IPS-18a (cell line): ENCODE measurements at regions not wholly inside any gene's neighbourhood (a gene's known extent, or its start where the extent isn't known, plus 50 kb on each side); places are given as distances from the start of the nearest gene placed in this dataset.
"Not testable (repeated sequence)": the region's sequence is repeated elsewhere in the genome, so short reads cannot be mapped to it uniquely, and the experiment has no call there.

Experiments used
- H3K27ac ChIP-seq: one replicate; pipeline ENCODE4 v1.5.1; 2013; ENCODE audit warnings: low read length
- H3K27me3 ChIP-seq: one replicate; pipeline ENCODE4 v1.6.1; 2013; ENCODE audit warnings: mild to moderate bottlenecking, low read length; ENCODE audit not compliant: control insufficient read depth, insufficient read depth
- H3K36me3 ChIP-seq: one replicate; pipeline ENCODE4 v1.6.1; 2013; ENCODE audit warnings: low read depth, low read length; ENCODE audit not compliant: control insufficient read depth
- H3K4me1 ChIP-seq: one replicate; pipeline ENCODE4 v1.6.1; 2013; ENCODE audit warnings: low read depth, low read length; ENCODE audit not compliant: control insufficient read depth
- H3K4me3 ChIP-seq: one replicate; pipeline ENCODE4 v1.5.1; 2013; ENCODE audit warnings: low read length
- H3K9ac ChIP-seq: one replicate; pipeline ENCODE4 v1.6.1; 2013; ENCODE audit warnings: mild to moderate bottlenecking, low read length, moderate library complexity
- H3K9me3 ChIP-seq: one replicate; pipeline ENCODE4 v1.6.1; 2013; ENCODE audit warnings: low read depth, low read length; ENCODE audit not compliant: control insufficient read depth

- no peak overlapping the region for H3K4me3 ChIP-seq
- H3K27ac ChIP-seq: no peak overlapping the region
- no peaks in the 10 kb centered on the region for H3K4me1 ChIP-seq
- no peaks in the 10 kb centered on the region for H3K36me3 ChIP-seq
- H3K9ac ChIP-seq: no peak overlapping the region
- H3K9me3 ChIP-seq: no peaks in the 10 kb centered on the region
- H3K27me3 ChIP-seq: no peaks in the 10 kb centered on the region
Measured at GRCh38 chr1:194787001-194787400, 1600.6 kb upstream of the B3GALT2 start.

DNA sequence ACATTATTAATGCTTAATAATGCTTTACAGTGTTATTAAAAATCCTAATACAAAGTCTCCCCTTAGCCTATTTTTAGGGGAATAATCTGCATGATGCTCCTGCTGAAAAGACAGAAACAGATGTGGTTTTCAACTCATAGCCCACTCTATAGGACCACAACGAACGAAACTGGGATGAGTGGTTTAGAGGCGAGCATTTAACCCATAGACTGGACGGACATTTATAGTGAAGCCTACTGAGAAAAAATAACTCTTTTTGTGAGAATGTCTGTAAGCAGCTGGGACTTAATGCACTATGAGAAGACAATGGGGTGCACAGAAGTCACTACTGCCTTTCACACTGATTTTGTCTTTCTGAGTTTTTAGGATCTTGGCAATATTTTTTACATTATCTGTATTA is 1599.6 kb upstream of the B3GALT2 start:
- Histone ChIP-seq H3K36me3 (no peaks in the 10 kb centered on the region), H3K9ac (no peak overlapping the region), H3K27ac (no peak overlapping the region), H3K27me3 (no peaks in the 10 kb centered on the region), H3K4me1 (no peaks in the 10 kb centered on the region), H3K4me3 (no peak overlapping the region), H3K9me3 (no peaks in the 10 kb centered on the region)

- Histone ChIP-seq H3K9ac (no peak overlapping the region), H3K27me3 (no peaks in the 10 kb centered on the region), H3K4me3 (no peak overlapping the region), H3K9me3 (no peaks in the 10 kb centered on the region), H3K36me3 (no peaks in the 10 kb centered on the region), H3K27ac (no peak overlapping the region), H3K4me1 (no peaks in the 10 kb centered on the region)
Measured at GRCh38 chr1:194776657-194777056, 1590.2 kb upstream of the B3GALT2 start.

DNA sequence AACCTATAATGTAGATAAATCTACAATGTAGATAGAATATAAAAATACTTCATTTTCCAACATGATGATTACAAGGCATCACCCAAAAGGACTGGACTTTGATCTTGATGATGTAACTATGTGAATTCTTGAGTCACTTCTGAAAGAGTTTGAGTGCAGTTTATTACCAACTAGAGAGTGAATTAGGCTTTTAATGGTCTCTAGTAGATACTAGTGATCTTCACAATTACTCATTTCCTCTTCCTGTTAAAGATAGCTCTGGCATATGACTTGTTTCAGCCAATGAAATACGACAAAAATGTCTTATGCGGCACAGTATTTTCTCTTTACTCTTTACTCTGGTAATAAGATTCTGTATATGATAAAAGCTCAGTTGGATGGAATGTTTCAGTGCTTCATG is 1588.1 kb upstream of the B3GALT2 start:
- H3K9ac ChIP-seq: no peak overlapping the region

GRCh38 chr1:194755241-194755994 is 1569.0 kb upstream of the B3GALT2 start:
- Histone ChIP-seq H3K9ac (no peak overlapping the region), H3K4me3 (no peak overlapping the region), H3K4me1 (no peaks in the 10 kb centered on the region), H3K27ac (no peak overlapping the region), H3K9me3 (no peaks in the 10 kb centered on the region), H3K36me3 (no peaks in the 10 kb centered on the region), H3K27me3 (no peaks in the 10 kb centered on the region)

More for the DNA sequence above, 1588.1 kb upstream of the B3GALT2 start:
- Histone ChIP-seq H3K27ac (no peak overlapping the region), H3K27me3 (no peaks in the 10 kb centered on the region), H3K36me3 (no peaks in the 10 kb centered on the region), H3K4me1 (no peaks in the 10 kb centered on the region), H3K9me3 (no peaks in the 10 kb centered on the region), H3K4me3 (no peak overlapping the region)

GRCh38 chr1:194738843-194739242 is 1552.4 kb upstream of the B3GALT2 start:
- H3K4me3 ChIP-seq, H3K36me3 ChIP-seq, H3K9ac ChIP-seq, H3K27me3 ChIP-seq, H3K27ac ChIP-seq, H3K4me1 ChIP-seq, H3K9me3 ChIP-seq: not testable (repeated sequence)

GRCh38 chr1:194734970-194735369 is 1548.6 kb upstream of the B3GALT2 start:
- no peak overlapping the region for H3K27ac ChIP-seq
- H3K9ac ChIP-seq: no peak overlapping the region
- H3K4me3 ChIP-seq: no peak overlapping the region
- H3K9me3 ChIP-seq: no peaks in the 10 kb centered on the region
- H3K4me1 ChIP-seq: peaks cover 6% of the 10 kb centered on the region
- H3K36me3 ChIP-seq: no peaks in the 10 kb centered on the region
- H3K27me3 ChIP-seq: no peaks in the 10 kb centered on the region

- Histone ChIP-seq H3K36me3 (no peaks in the 10 kb centered on the region), H3K9ac (no peak overlapping the region), H3K4me1 (peaks cover 6% of the 10 kb centered on the region), H3K9me3 (no peaks in the 10 kb centered on the region), H3K27ac (no peak overlapping the region), H3K27me3 (no peaks in the 10 kb centered on the region), H3K4me3 (no peak overlapping the region)
Measured at GRCh38 chr1:194731025-194731424, 1544.6 kb upstream of the B3GALT2 start.

DNA sequence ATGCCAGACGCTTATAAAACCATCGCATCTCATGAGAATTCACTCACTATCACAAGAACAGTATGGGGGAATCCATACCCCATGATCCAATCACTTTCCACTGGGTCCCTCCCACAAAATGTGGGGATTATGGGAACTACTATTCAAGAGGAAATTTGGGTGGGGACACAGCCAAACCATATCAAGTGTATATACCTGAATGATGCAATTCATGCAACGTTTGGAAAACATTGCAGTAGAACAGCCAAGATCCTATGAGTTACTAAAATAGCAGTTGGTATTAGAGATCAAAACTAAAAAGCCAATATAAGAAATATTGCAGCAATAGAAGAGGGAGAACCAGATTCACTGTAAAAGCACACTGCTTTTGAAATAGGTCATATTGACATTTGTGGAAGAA is 1543.9 kb upstream of the B3GALT2 start:
- no peaks in the 10 kb centered on the region for H3K36me3 ChIP-seq
- H3K4me3 ChIP-seq: no peak overlapping the region
- no peaks in the 10 kb centered on the region for H3K4me1 ChIP-seq
- H3K27me3 ChIP-seq: no peaks in the 10 kb centered on the region
- no peak overlapping the region for H3K9ac ChIP-seq
- no peak overlapping the region for H3K27ac ChIP-seq
- no peaks in the 10 kb centered on the region for H3K9me3 ChIP-seq

GRCh38 chr1:194723067-194723466 is 1536.7 kb upstream of the B3GALT2 start:
- H3K27ac ChIP-seq: no peak overlapping the region
- H3K9me3 ChIP-seq: no peaks in the 10 kb centered on the region
- no peaks in the 10 kb centered on the region for H3K27me3 ChIP-seq
- no peaks in the 10 kb centered on the region for H3K36me3 ChIP-seq
- H3K9ac ChIP-seq: no peak overlapping the region
- no peak overlapping the region for H3K4me3 ChIP-seq
- H3K4me1 ChIP-seq: no peaks in the 10 kb centered on the region

- no peaks in the 10 kb centered on the region for H3K9me3 ChIP-seq
- no peak overlapping the region for H3K27ac ChIP-seq
- no peaks in the 10 kb centered on the region for H3K4me1 ChIP-seq
- no peaks in the 10 kb centered on the region for H3K36me3 ChIP-seq
- no peak overlapping the region for H3K4me3 ChIP-seq
- no peak overlapping the region for H3K9ac ChIP-seq
- no peaks in the 10 kb centered on the region for H3K27me3 ChIP-seq
Measured at GRCh38 chr1:194717941-194718340, 1531.5 kb upstream of the B3GALT2 start.

- Histone ChIP-seq H3K36me3 (no peaks in the 10 kb centered on the region), H3K9me3 (no peaks in the 10 kb centered on the region), H3K9ac (no peak overlapping the region), H3K4me3 (no peak overlapping the region), H3K27me3 (no peaks in the 10 kb centered on the region), H3K4me1 (no peaks in the 10 kb centered on the region), H3K27ac (no peak overlapping the region)
Measured at GRCh38 chr1:194717334-194717733, 1530.9 kb upstream of the B3GALT2 start.
